ENCODE measurements at regions not wholly inside any gene's neighbourhood (a gene's known extent, or its start where the extent isn't known, plus 50 kb on each side); places are given as distances from the start of the nearest gene placed in this dataset.

DNA sequence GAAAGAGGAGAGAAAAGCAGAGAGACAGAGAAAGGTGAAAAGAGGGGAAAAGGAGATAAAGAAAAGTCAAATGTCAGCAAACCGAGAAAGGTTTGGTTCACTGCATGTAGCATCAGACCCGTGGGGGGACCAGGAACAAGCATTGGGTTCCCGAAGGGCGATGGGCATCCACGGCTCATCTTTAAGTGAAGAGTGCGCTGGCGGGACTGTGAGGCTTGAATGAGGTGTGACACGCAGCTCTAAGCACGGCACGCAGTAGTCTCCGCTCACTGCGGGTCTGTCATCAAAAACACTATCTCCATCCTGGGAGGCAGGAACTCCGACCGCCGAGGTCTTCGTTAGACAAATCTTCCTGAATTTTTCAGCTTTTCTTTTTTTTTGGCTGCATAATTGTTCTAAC is 173.4 kb upstream of the PFKP start:
- Histone ChIP-seq H3K4me1 (no peaks in the 10 kb centered on the region), H3K4me3 (no peak overlapping the region), H3K9me3 (no peaks in the 10 kb centered on the region), H3K27ac (no peak overlapping the region), H3K36me3 (no peaks in the 10 kb centered on the region), H3K27me3 (peaks cover 0 to 16% (median 6%) of the 10 kb centered on the region in 7 donors)
- intact Hi-C loops (cut with DNase I), result no loop called here
- no peak for DNase-seq
- 85 to 88% methylated on average over 16 of the region's 16 CpGs for WGBS, 2 donors
- no peak for ATAC-seq
- TF ChIP-seq, protein P1, sequence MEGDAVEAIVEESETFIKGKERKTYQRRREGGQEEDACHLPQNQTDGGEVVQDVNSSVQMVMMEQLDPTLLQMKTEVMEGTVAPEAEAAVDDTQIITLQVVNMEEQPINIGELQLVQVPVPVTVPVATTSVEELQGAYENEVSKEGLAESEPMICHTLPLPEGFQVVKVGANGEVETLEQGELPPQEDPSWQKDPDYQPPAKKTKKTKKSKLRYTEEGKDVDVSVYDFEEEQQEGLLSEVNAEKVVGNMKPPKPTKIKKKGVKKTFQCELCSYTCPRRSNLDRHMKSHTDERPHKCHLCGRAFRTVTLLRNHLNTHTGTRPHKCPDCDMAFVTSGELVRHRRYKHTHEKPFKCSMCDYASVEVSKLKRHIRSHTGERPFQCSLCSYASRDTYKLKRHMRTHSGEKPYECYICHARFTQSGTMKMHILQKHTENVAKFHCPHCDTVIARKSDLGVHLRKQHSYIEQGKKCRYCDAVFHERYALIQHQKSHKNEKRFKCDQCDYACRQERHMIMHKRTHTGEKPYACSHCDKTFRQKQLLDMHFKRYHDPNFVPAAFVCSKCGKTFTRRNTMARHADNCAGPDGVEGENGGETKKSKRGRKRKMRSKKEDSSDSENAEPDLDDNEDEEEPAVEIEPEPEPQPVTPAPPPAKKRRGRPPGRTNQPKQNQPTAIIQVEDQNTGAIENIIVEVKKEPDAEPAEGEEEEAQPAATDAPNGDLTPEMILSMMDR (IDR thresholded peaks at IDR 0.05), result no peak

DNA sequence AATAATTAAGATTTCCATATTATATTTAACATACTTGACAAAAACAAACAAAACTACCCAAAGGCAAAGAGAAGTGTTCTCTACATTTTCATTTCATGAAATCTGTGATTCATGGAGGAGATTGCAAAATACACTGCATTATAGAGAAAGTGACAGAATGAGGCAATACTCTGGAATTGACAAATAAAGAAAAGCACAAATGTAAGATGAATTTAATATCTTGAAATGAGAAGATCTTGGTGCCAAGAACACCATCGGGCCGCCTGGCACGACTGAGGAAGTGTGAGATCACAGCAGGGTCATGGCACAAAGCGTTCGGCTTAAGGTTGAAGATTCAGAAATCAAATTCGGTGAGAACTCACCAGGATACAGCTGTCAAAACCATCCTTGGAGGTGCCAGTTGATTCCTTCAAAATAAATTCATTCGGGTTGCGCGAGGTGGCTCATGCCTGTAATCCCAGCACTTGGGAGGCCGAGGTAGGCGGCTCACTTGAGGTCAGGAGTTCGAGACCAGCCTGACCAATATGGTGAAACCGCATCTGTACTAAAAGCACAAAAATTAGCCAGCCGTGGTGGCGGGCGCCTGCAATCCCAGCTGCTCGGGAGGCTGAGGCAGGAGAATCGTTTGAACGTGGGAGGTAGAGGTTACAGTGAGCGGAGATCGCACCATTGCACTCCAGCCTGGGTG is 174.0 kb upstream of the PFKP start:
- H3K4me3 ChIP-seq, result no peak overlapping the region
- no peak overlapping the region for H3K27ac ChIP-seq
- intact Hi-C loops (cut with DNase I), result no loop called here
- H3K4me1 ChIP-seq, result no peaks in the 10 kb centered on the region
- no peaks in the 10 kb centered on the region for H3K36me3 ChIP-seq
- ATAC-seq (no peak), DNase-seq (no peak)
- 91 to 95% methylated on average over 21 of the region's 21 CpGs for WGBS, 2 donors
- H3K9me3 ChIP-seq, result no peaks in the 10 kb centered on the region
- TF ChIP-seq, protein P1 (IDR thresholded peaks at IDR 0.05), result no peak
- peaks cover 0 to 16% (median 6%) of the 10 kb centered on the region in 7 donors for H3K27me3 ChIP-seq

DNA sequence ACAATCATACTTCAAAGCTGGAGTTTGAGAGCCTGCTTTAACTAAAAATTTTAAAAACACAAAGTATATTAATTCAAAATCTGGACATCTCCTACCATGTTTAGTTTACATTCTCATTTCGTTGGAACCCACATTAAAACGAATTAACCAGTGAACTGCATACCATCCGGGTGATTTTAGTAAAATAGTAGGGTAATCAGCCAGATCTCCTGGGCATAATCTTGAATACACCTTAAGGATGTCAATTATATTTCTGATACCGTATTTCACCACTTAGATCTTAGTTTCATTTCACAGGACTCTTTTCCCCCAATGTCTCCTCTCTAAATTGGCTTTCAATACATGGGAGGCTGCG is 175.6 kb upstream of the PFKP start:
- Histone ChIP-seq H3K36me3 (no peaks in the 10 kb centered on the region), H3K9me3 (no peaks in the 10 kb centered on the region), H3K27me3 (peaks cover 0 to 17% (median 6%) of the 10 kb centered on the region in 7 donors), H3K27ac (no peak overlapping the region), H3K4me3 (no peak overlapping the region), H3K4me1 (no peaks in the 10 kb centered on the region)
- ATAC-seq (no peak), DNase-seq (no peak)
- intact Hi-C loops (cut with DNase I), result no loop called here
- TF ChIP-seq, protein P1 (IDR thresholded peaks at IDR 0.05), result no peak
- WGBS, 2 donors, result 88 to 93% methylated on average over 5 of the region's 5 CpGs

DNA sequence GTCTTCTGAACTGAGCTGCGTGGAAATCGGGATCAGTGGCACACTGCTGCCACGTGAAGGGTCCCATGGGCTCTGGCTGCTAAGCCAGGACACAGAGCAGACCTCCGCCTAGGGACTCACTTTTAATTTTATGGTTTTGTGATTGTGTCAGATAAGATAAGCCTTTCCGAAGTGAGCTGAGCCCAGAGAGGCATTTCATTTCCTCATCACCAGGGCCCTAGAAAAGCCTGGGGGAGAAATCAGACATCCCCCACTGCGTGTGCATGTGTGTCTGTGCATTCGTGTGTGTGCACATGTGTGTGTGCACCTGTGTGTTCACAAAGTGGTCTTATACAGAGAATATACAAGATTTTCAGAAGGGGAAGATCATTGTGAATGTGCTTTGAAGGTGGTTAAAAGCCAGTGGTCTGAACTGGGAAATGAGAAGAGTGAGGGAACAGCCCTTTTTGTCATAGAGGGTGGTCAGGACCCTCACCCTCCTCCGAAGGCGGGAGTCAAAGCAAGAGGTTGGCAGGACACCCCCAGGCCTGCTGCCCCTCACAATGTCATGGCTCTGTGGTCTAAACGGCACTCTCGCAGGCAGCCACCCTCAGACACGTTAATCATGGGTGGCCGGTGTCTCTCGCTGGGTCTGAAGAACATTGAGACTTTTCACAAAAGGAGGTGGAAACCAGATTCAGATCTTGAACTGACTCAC is 176.1 kb upstream of the PFKP start:
- no peak overlapping the region for H3K4me3 ChIP-seq
- WGBS, 2 donors, result 61 to 65% methylated on average over 14 of the region's 14 CpGs
- intact Hi-C loops (cut with DNase I), result no loop called here
- H3K27me3 ChIP-seq, result peaks cover 0 to 22% (median 6%) of the 10 kb centered on the region in 7 donors
- H3K9me3 ChIP-seq, result no peaks in the 10 kb centered on the region
- no peak overlapping the region for H3K27ac ChIP-seq
- TF ChIP-seq, protein P1 (IDR thresholded peaks at IDR 0.05), result no peak
- DNase-seq (no peak), ATAC-seq (no peak)
- H3K4me1 ChIP-seq, result no peaks in the 10 kb centered on the region
- no peaks in the 10 kb centered on the region for H3K36me3 ChIP-seq
